Endothelial cell of umbilical vein (primary cell): ENCODE measurements at regions not wholly inside any gene's neighbourhood (a gene's known extent, or its start where the extent isn't known, plus 50 kb on each side); places are given as distances from the start of the nearest gene placed in this dataset.

Experiments
- BruUV-seq: library from RNA; stranded (reverse); fragments of 400-500 nt; replicated peaks from 2 replicates; lab custom pipeline; 2021; lab: Mats Ljungman, UMichigan
- CTCF ChIA-PET: fragments of 300-600, 350-600 bp; sonication (Branson Sonifier 250); formaldehyde crosslinking; loops from one replicate; lab custom pipeline; 2021; ENCODE audit warnings: antibody characterized with exemption, inconsistent platforms; lab: Charles Lee
- POLR2A ChIA-PET: fragments of 300-600, 350-600 bp; sonication (Branson Sonifier 250); formaldehyde crosslinking; loops from one replicate; lab custom pipeline; 2021; ENCODE audit warnings: antibody characterized with exemption, inconsistent platforms; lab: Charles Lee
- DNase-seq: peaks from one replicate; pipeline ENCODE4 v3.0.0-alpha.2; 2011; ENCODE audit warnings: low read depth, low spot score
- FAIRE-seq: peaks from 2 replicates; lab custom pipeline; 2011; peaks lifted over from hg19 to GRCh38; lab: Jason Lieb, UNC
- H2AFZ ChIP-seq: 2 replicates; pipeline ENCODE4 v1.6.0; 2012; ENCODE audit warnings: low read depth, low read length, control low read depth, inconsistent platforms
- H3K27ac ChIP-seq: 2 replicates; pipeline ENCODE4 v1.5.1; 2011; ENCODE audit warnings: low read depth, mild to moderate bottlenecking, control low read depth, low read length, moderate library complexity; ENCODE audit not compliant: insufficient read depth
- H3K27me3 ChIP-seq, 2 experiments: 2 replicates each; pipeline versions ENCODE4 v1.6.0 to v1.6.1; 2011; ENCODE audit warnings: low read length in 2 of 2, mixed read lengths in 1 of 2; ENCODE audit not compliant: control insufficient read depth in 2 of 2, insufficient read depth in 2 of 2
- H3K36me3 ChIP-seq, 2 experiments: 2 replicates in 1 of 2; 3 replicates in 1 of 2; pipeline ENCODE4 v1.5.1; 2011; ENCODE audit warnings: low read length in 2 of 2, mild to moderate bottlenecking in 1 of 2, moderate library complexity in 1 of 2; ENCODE audit not compliant: control insufficient read depth in 2 of 2, insufficient read depth in 2 of 2; ENCODE audit errors: extremely low read depth in 1 of 2
- H3K4me1 ChIP-seq: 3 replicates; pipeline ENCODE4 v1.5.1; 2011; ENCODE audit warnings: mild to moderate bottlenecking, low read length; ENCODE audit not compliant: control insufficient read depth, insufficient read depth; ENCODE audit errors: extremely low read depth
- H3K4me2 ChIP-seq: 2 replicates; pipeline ENCODE4 v1.6.1; 2011; ENCODE audit warnings: low read length, control low read depth, mixed read lengths; ENCODE audit not compliant: insufficient read depth
- H3K4me3 ChIP-seq, 3 experiments: fragments of 200-600 bp in 1 of 3; sonication (generic), shearing (Covaris generic) in 1 of 3; replicated peaks in 1 of 3; 2 replicates each; pipeline ENCODE4 v1.5.1; 2011 to 2016; ENCODE audit warnings: control low read depth in 3 of 3, low read length in 3 of 3, mild to moderate bottlenecking in 2 of 3, inconsistent platforms in 1 of 3, low read depth in 1 of 3, moderate library complexity in 1 of 3; ENCODE audit not compliant: insufficient read depth in 1 of 3
- H3K79me2 ChIP-seq: 2 replicates; pipeline ENCODE4 v1.6.0; 2012; ENCODE audit warnings: low read length, inconsistent platforms; ENCODE audit not compliant: control insufficient read depth, insufficient read depth
- H3K9ac ChIP-seq: replicated peaks from 2 replicates; pipeline ENCODE3; 2011; ENCODE audit warnings: low read length, control low read depth; ENCODE audit not compliant: insufficient read depth; ENCODE audit errors: extremely low read depth
- H3K9me1 ChIP-seq: replicated peaks from 3 replicates; pipeline ENCODE4 v1.6.0; 2011; ENCODE audit warnings: mild to moderate bottlenecking, low read length; ENCODE audit not compliant: control insufficient read depth, insufficient read depth; ENCODE audit errors: extremely low read depth
- H3K9me3 ChIP-seq: replicated peaks from 2 replicates; pipeline ENCODE4 v1.5.1; 2012; ENCODE audit warnings: low read length, inconsistent platforms; ENCODE audit not compliant: control insufficient read depth, insufficient read depth
- H4K20me1 ChIP-seq: replicated peaks from 2 replicates; pipeline ENCODE3; 2011; ENCODE audit warnings: mild to moderate bottlenecking, low read length; ENCODE audit not compliant: control insufficient read depth, insufficient read depth; ENCODE audit errors: extremely low read depth
- CTCF ChIP-seq, 2 donors: IDR thresholded peaks; 1 replicate in 1 of 2; 2 replicates in 1 of 2; pipeline ENCODE4 v1.5.1; 2011; ENCODE audit warnings: low read length in 2 of 2, mild to moderate bottlenecking in 2 of 2, moderate library complexity in 2 of 2, control low read depth in 1 of 2, inconsistent platforms in 1 of 2, low read depth in 1 of 2; ENCODE audit not compliant: insufficient read depth in 1 of 2; ENCODE audit errors: extremely low read depth in 1 of 2
- EZH2 ChIP-seq: IDR thresholded peaks from 2 replicates; pipeline ENCODE4 v1.6.1; 2012; ENCODE audit warnings: borderline replicate concordance, low read depth, mild to moderate bottlenecking, moderate library complexity, low read length, inconsistent platforms; ENCODE audit not compliant: severe bottlenecking
- FOS ChIP-seq: IDR thresholded peaks from 2 replicates; pipeline ENCODE4 v1.6.1; 2011; ENCODE audit warnings: mild to moderate bottlenecking, low read length, moderate library complexity, borderline replicate concordance; ENCODE audit not compliant: insufficient read depth
- GATA2 ChIP-seq: IDR thresholded peaks from 2 replicates; pipeline ENCODE4 v1.7.0; 2011; ENCODE audit warnings: low read depth, mild to moderate bottlenecking, moderate library complexity, mixed read lengths, low read length; ENCODE audit not compliant: insufficient read length, insufficient read depth
- JUN ChIP-seq: IDR thresholded peaks from 2 replicates; pipeline ENCODE4 v1.6.1; 2011; ENCODE audit warnings: borderline replicate concordance, low read depth; ENCODE audit not compliant: insufficient read length, insufficient read depth
- MYC ChIP-seq: IDR thresholded peaks from one replicate; pipeline ENCODE4 v1.6.1; 2011; ENCODE audit warnings: mild to moderate bottlenecking, low read depth, low read length
- POLR2A ChIP-seq: IDR thresholded peaks from 2 replicates; pipeline ENCODE4 v1.6.1; 2012; ENCODE audit warnings: low read depth, mild to moderate bottlenecking, control low read depth, low read length
- POLR2AphosphoS5 ChIP-seq: IDR thresholded peaks from 2 replicates; pipeline ENCODE4 v1.6.1; 2012; ENCODE audit warnings: low read depth, mild to moderate bottlenecking, control low read depth, low read length, moderate library complexity; ENCODE audit not compliant: insufficient read depth
- dilution Hi-C: fragments of 300-500 bp; cut with MboI; formaldehyde crosslinking; loops from one replicate; pipeline ENCODE4 v1.15.0; 2019; ENCODE audit warnings: low sequenced_read_pairs; ENCODE audit not compliant: extremely low pct_ligation_motif_present
- intact Hi-C: fragments of 100-400 bp; cut with micrococcal nuclease; formaldehyde crosslinking; loops from one replicate; pipeline ENCODE4 v1.10.0; 2022

- Histone ChIP-seq H3K27ac (no peak overlapping the region), H3K27me3 (no peaks in the 10 kb centered on the region), H3K4me1 (no peaks in the 10 kb centered on the region), H4K20me1 (no peaks in the 10 kb centered on the region), H3K9me3 (no peaks in the 10 kb centered on the region), H3K36me3 (no peaks in the 10 kb centered on the region), H3K9me1 (no peaks in the 10 kb centered on the region), H3K4me3 (no peak overlapping the region), H3K9ac (no peak overlapping the region), H3K4me2 (no peak overlapping the region), H3K79me2 (no peaks in the 10 kb centered on the region), H2AFZ (no peak overlapping the region)
- ChIA-PET POLR2A (no interaction called here), CTCF (interaction anchor here (1.1 to 2.2 kb wide), 2 partner anchors 11 to 30 kb away, joined by 4 to 7 read pairs; no protein-coding TSS in a partner anchor)
- intact Hi-C loops (no loop called here), dilution Hi-C loops (no loop called here)
- no TSS peak for BruUV-seq
- no peak for DNase-seq
- no peak for FAIRE-seq
- TF ChIP-seq CTCF (IDR thresholded peaks at IDR 0.05; ENCODE audit: extremely low read depth in 1 of 2, insufficient read depth in 1 of 2, low read depth in 1 of 2, low read length in 2 of 2) (no peak), EZH2 (no peak)
Measured at GRCh38 chr6:54747955-54748354, 98.6 kb upstream of the FAM83B start.

- ChIA-PET POLR2A (no interaction called here), CTCF (no interaction called here)
- intact Hi-C loops, result no loop called here
- Histone ChIP-seq H3K27ac (no peak overlapping the region), H3K9me1 (no peaks in the 10 kb centered on the region), H3K36me3 (no peaks in the 10 kb centered on the region), H3K9me3 (no peaks in the 10 kb centered on the region), H3K4me1 (no peaks in the 10 kb centered on the region), H3K9ac (no peak overlapping the region), H2AFZ (no peak overlapping the region), H3K27me3 (no peaks in the 10 kb centered on the region), H4K20me1 (no peaks in the 10 kb centered on the region), H3K4me2 (no peak overlapping the region), H3K79me2 (no peaks in the 10 kb centered on the region), H3K4me3 (no peak overlapping the region)
- BruUV-seq, result no TSS peak
- no peak for TF ChIP-seq POLR2AphosphoS5
- no peak for TF ChIP-seq FOS
- TF ChIP-seq POLR2A, result no peak
- TF ChIP-seq GATA2, result no peak
- no peak for TF ChIP-seq CTCF (IDR thresholded peaks at IDR 0.05; ENCODE audit: extremely low read depth in 1 of 2, insufficient read depth in 1 of 2, low read depth in 1 of 2, low read length in 2 of 2)
- TF ChIP-seq MYC, result no peak
- no peak for TF ChIP-seq EZH2
- TF ChIP-seq JUN, result no peak
- DNase-seq (no peak), FAIRE-seq (no peak)
- dilution Hi-C loops, result no loop called here
Measured at GRCh38 chr6:54754406-54754805, 92.2 kb upstream of the FAM83B start.
